ENCODE measurements at regions not wholly inside any gene's neighbourhood (a gene's known extent, or its start where the extent isn't known, plus 50 kb on each side); places are given as distances from the start of the nearest gene placed in this dataset.

DNA sequence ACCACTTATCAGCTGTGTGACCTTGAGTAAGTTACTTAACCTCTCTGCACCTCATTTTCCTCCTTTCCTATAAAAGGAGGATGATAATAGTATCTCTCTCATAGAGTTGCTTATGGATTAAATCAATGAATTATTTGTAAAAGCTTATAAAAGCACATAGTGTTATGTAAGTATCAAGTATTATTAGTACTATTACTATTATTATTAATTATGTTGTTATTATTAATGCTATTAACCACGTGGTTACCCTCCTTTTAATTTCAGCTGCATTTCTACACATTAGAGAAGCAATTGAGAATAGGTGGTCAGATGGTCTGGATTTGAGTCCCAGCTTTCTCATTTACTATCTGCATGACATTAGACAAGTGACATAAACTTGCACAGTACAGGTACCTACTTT, 58.1 kb upstream of the WNT4 start:
- no peak for DNase-seq
- Histone ChIP-seq H3K27me3 (ENCODE audit: insufficient read depth, low read depth) (no peaks in the 10 kb centered on the region), H3K9me2 (ENCODE audit: insufficient read depth) (no peaks in the 10 kb centered on the region), H3K36me3 (ENCODE audit: low read depth) (no peaks in the 10 kb centered on the region), H2AFZ (no peak overlapping the region), H3K27ac (no peak overlapping the region), H3K4me2 (no peak overlapping the region), H4K20me1 (ENCODE audit: insufficient read depth) (no peaks in the 10 kb centered on the region), H3K79me2 (ENCODE audit: low read depth) (no peaks in the 10 kb centered on the region), H3K9me3 (ENCODE audit: insufficient read depth, low read depth) (no peaks in the 10 kb centered on the region), H3F3A (ENCODE audit: insufficient read depth, low read depth) (no peaks in the 10 kb centered on the region), H3K4me1 (replicated peaks; ENCODE audit: insufficient read depth) (peaks cover 2% of the 10 kb centered on the region), H3K4me3 (no peak overlapping the region)
- intact Hi-C loops (cut with micrococcal nuclease; ENCODE audit: unreplicated experiment), result no loop called here
- BruUV-seq (replicated peaks), result no TSS peak
- TF ChIP-seq, protein P1, sequence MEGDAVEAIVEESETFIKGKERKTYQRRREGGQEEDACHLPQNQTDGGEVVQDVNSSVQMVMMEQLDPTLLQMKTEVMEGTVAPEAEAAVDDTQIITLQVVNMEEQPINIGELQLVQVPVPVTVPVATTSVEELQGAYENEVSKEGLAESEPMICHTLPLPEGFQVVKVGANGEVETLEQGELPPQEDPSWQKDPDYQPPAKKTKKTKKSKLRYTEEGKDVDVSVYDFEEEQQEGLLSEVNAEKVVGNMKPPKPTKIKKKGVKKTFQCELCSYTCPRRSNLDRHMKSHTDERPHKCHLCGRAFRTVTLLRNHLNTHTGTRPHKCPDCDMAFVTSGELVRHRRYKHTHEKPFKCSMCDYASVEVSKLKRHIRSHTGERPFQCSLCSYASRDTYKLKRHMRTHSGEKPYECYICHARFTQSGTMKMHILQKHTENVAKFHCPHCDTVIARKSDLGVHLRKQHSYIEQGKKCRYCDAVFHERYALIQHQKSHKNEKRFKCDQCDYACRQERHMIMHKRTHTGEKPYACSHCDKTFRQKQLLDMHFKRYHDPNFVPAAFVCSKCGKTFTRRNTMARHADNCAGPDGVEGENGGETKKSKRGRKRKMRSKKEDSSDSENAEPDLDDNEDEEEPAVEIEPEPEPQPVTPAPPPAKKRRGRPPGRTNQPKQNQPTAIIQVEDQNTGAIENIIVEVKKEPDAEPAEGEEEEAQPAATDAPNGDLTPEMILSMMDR (conservative IDR thresholded peaks at IDR 0.05), result no peak
- POLR2A ChIA-PET (ENCODE audit: unreplicated experiment), result interaction anchor here (0.6 kb wide), 1 partner anchor 34 kb away, joined by 3 read pairs; no protein-coding TSS in a partner anchor
- CTCF ChIA-PET, result no interaction called here

DNA sequence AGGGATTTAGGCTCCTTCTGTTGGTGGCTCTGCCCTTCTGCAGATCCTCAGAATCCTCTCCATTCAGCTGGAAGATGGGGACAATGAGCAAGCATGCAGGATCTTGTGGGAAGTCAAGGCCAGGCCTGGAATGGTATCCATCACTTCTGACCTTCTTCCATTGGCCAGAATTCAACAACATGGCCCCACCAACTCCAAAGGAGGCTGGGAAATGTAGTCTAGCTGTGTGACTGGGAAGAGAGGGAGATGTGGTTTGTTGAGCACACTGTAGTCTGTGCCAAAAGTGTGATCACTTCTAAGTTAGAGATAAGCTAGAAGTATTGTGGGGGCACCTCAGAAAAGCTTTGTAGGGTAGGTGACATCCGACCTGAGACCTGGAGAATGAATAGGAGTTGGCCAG, 60.4 kb upstream of the WNT4 start:
- H3K36me3 ChIP-seq (ENCODE audit: low read depth), result no peaks in the 10 kb centered on the region
- H3F3A ChIP-seq (ENCODE audit: insufficient read depth, low read depth), result no peaks in the 10 kb centered on the region
- H3K4me1 ChIP-seq (replicated peaks; ENCODE audit: insufficient read depth), result no peaks in the 10 kb centered on the region
- no peak overlapping the region for H2AFZ ChIP-seq
- H3K27me3 ChIP-seq (ENCODE audit: insufficient read depth, low read depth), result no peaks in the 10 kb centered on the region
- H3K4me2 ChIP-seq, result no peak overlapping the region
- no peak for TF ChIP-seq EZH2 (IDR thresholded peaks at IDR 0.05; ENCODE audit: low read depth)
- TF ChIP-seq, protein P1 (conservative IDR thresholded peaks at IDR 0.05), result no peak
- CTCF ChIA-PET, result no interaction called here
- H3K9me2 ChIP-seq (ENCODE audit: insufficient read depth), result no peaks in the 10 kb centered on the region
- no peak for DNase-seq
- no peaks in the 10 kb centered on the region for H3K9me3 ChIP-seq (ENCODE audit: insufficient read depth, low read depth)
- H3K27ac ChIP-seq, result no peak overlapping the region
- BruUV-seq (replicated peaks), result no TSS peak
- no peak overlapping the region for H3K4me3 ChIP-seq
- POLR2A ChIA-PET (ENCODE audit: unreplicated experiment), result no interaction called here
- intact Hi-C loops (cut with micrococcal nuclease; ENCODE audit: unreplicated experiment), result no loop called here
- no peaks in the 10 kb centered on the region for H3K79me2 ChIP-seq (ENCODE audit: low read depth)
- H4K20me1 ChIP-seq (ENCODE audit: insufficient read depth), result no peaks in the 10 kb centered on the region

DNA sequence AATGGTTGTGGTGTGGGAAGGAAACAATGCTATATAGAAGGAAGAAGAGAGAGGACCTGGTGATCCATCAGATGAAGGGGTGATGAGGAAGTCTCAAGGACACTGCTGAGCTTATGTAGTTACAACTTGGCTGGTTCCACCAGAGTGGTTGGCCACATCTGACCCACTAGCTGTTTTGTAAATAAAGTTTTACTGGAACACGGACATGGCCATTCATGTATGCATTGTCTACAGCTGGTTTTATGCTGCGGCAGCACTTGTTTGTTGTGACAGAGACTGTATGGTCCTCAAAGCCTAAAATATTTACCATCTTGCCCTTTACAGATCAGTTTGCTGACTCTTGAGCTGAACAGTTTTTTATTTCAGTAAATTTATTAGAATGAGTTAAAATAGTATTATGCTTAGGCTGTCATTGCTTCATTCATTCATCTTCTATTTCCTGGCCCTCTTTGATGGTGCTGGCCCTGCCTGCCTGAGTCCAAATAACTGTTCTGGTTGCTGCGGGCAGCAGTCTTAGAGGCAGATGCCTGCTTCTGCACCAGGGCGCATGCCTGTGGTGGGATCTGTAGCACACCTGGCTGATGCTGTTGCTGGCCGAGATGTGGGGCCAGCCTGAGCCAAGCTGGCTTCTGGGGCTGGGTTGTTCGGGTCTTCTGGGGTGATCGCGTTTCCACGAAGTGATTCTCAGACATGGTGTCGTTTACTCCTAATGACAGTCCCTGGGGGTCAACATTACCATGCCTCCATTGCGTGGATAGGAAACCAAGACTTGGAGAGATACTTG, 61.4 kb upstream of the WNT4 start:
- TF ChIP-seq, protein P1 (conservative IDR thresholded peaks at IDR 0.05), result no peak
- TF ChIP-seq EZH2 (IDR thresholded peaks at IDR 0.05; ENCODE audit: low read depth), result no peak
- no peak overlapping the region for H3K4me3 ChIP-seq
- H3K4me1 ChIP-seq (replicated peaks; ENCODE audit: insufficient read depth), result no peaks in the 10 kb centered on the region
- H3K36me3 ChIP-seq (ENCODE audit: low read depth), result no peaks in the 10 kb centered on the region
- no peak overlapping the region for H2AFZ ChIP-seq
- no peak overlapping the region for H3K27ac ChIP-seq
- intact Hi-C loops (cut with micrococcal nuclease; ENCODE audit: unreplicated experiment), result no loop called here
- no TSS peak for BruUV-seq (replicated peaks)
- DNase-seq, result no peak
- ChIA-PET POLR2A (ENCODE audit: unreplicated experiment) (no interaction called here), CTCF (no interaction called here)
- H3K27me3 ChIP-seq (ENCODE audit: insufficient read depth, low read depth), result no peaks in the 10 kb centered on the region
- H3K79me2 ChIP-seq (ENCODE audit: low read depth), result no peaks in the 10 kb centered on the region
- no peak overlapping the region for H3K4me2 ChIP-seq
- no peaks in the 10 kb centered on the region for H3K9me3 ChIP-seq (ENCODE audit: insufficient read depth, low read depth)
- H4K20me1 ChIP-seq (ENCODE audit: insufficient read depth), result no peaks in the 10 kb centered on the region
- H3F3A ChIP-seq (ENCODE audit: insufficient read depth, low read depth), result no peaks in the 10 kb centered on the region
- H3K9me2 ChIP-seq (ENCODE audit: insufficient read depth), result no peaks in the 10 kb centered on the region

Data from PC-9 (cell line).